Transverse colon (tissue), 4 donors: ENCODE measurements at regions not wholly inside any gene's neighbourhood (a gene's known extent, or its start where the extent isn't known, plus 50 kb on each side); places are given as distances from the start of the nearest gene placed in this dataset.

ENCODE experiments used
- DNase-seq: peaks from one replicate; pipeline ENCODE4 v3.0.0-alpha.2; 2019
- H3K27ac ChIP-seq, 4 donors: fragments of 200-600 bp; sonication (generic); 2 replicates each; pipeline ENCODE4 v1.5.1; 2016 to 2018; ENCODE audit warnings: inconsistent platforms in 4 of 4
- H3K27me3 ChIP-seq: fragments of 200-600 bp; sonication (generic); 2 replicates; pipeline ENCODE4 v1.5.1; 2017; ENCODE audit warnings: inconsistent platforms
- H3K36me3 ChIP-seq, 4 donors: fragments of 200-600 bp; sonication (generic); 2 replicates each; pipeline ENCODE4 v1.5.1; 2017 to 2019; ENCODE audit warnings: inconsistent platforms in 4 of 4
- H3K4me1 ChIP-seq, 4 donors: fragments of 200-600 bp; sonication (generic); 2 replicates each; pipeline ENCODE4 v1.5.1; 2017 to 2020; ENCODE audit warnings: inconsistent platforms in 4 of 4
- H3K4me3 ChIP-seq, 4 donors: fragments of 200-600 bp; sonication (generic); 1 replicate in 1 of 4; 2 replicates in 3 of 4; pipeline versions ENCODE4 v1.5.1 to v1.6.1; 2017 to 2019; ENCODE audit warnings: inconsistent platforms in 4 of 4
- H3K9me3 ChIP-seq, 2 donors: fragments of 200-600 bp; sonication (generic); 2 replicates each; pipeline ENCODE4 v1.5.1; 2017 to 2019; ENCODE audit warnings: inconsistent platforms in 2 of 2
- CTCF ChIP-seq, 5 experiments: fragments of 200-600 bp in 3 of 5; fragments of 450-650 bp in 2 of 5; sonication (generic) in 3 of 5; IDR thresholded peaks; 1 replicate in 2 of 5; 2 replicates in 3 of 5; pipeline ENCODE4 v1.5.1; 2016 to 2017; ENCODE audit warnings: antibody characterized with exemption in 5 of 5, inconsistent platforms in 3 of 5, mild to moderate bottlenecking in 2 of 5, moderate library complexity in 1 of 5
- EP300 ChIP-seq: sonication (generic); formaldehyde crosslinking; IDR thresholded peaks from one replicate; pipeline ENCODE4 v1.6.1; 2017; ENCODE audit warnings: antibody characterized with exemption, low read depth
- POLR2A ChIP-seq: fragments of 450-650 bp; IDR thresholded peaks from one replicate; pipeline ENCODE4 v1.6.1; 2016; ENCODE audit warnings: antibody characterized with exemption, mild to moderate bottlenecking, moderate library complexity
- POLR2AphosphoS5 ChIP-seq, 3 donors: sonication (generic); formaldehyde crosslinking; IDR thresholded peaks; one replicate each; pipeline ENCODE4 v1.6.1; 2016; ENCODE audit warnings: antibody characterized with exemption in 3 of 3
- WGBS, 2 donors: methylation state at CpG; one replicate each; pipeline ENCODE4 v1.1.5; 2018; ENCODE audit warnings: low coverage in 1 of 2; 5-methylcytosine and 5-hydroxymethylcytosine counted together
- in situ Hi-C, 4 donors: fragments of 200-750 bp; cut with MboI; loops; one replicate each; pipeline versions ENCODE4 v1.15.0 to v1.15.1; 2017; ENCODE audit warnings: low sequenced_read_pairs in 3 of 4, low pct_ligation_motif_present in 1 of 4, low pct_unique_long_range_greater_than_20kb in 1 of 4
- intact Hi-C: fragments of 100-400 bp; cut with DNase I; formaldehyde crosslinking; loops from one replicate; pipeline ENCODE4 v1.15.1; 2023; ENCODE audit warnings: low total_unique reads

GRCh38 chr15:60081976-60082375 is 77.9 kb downstream of the FOXB1 start:
- no peak for DNase-seq
- Histone ChIP-seq H3K36me3 (no peaks in the 10 kb centered on the region), H3K27me3 (peaks cover 2% of the 10 kb centered on the region), H3K4me1 (no peaks in the 10 kb centered on the region), H3K4me3 (no peak overlapping the region), H3K27ac (no peak overlapping the region), H3K9me3 (no peaks in the 10 kb centered on the region)
- intact Hi-C loops = no loop called here
- TF ChIP-seq POLR2AphosphoS5 (IDR thresholded peaks at IDR 0.05) = no peak
- TF ChIP-seq EP300 = no peak
- no peak for TF ChIP-seq POLR2A
- TF ChIP-seq CTCF (IDR thresholded peaks at IDR 0.05) = no peak
- 77 to 82% methylated on average over 3 of the region's 3 CpGs for WGBS, 2 donors
- in situ Hi-C loops = no loop called here

- Histone ChIP-seq H3K4me1 (no peaks in the 10 kb centered on the region), H3K9me3 (no peaks in the 10 kb centered on the region), H3K4me3 (no peak overlapping the region), H3K36me3 (no peaks in the 10 kb centered on the region), H3K27me3 (no peaks in the 10 kb centered on the region), H3K27ac (no peak overlapping the region)
- in situ Hi-C loops = no loop called here
- DNase-seq = no peak
- intact Hi-C loops = no loop called here
- WGBS, 2 donors = 69 to 70% methylated on average over 3 of the region's 3 CpGs
- TF ChIP-seq POLR2A = no peak
Observed at GRCh38 chr15:60083318-60083717, 79.2 kb downstream of the FOXB1 start.

- Histone ChIP-seq H3K4me3 (no peak overlapping the region), H3K27ac (no peak overlapping the region), H3K9me3 (no peaks in the 10 kb centered on the region), H3K27me3 (no peaks in the 10 kb centered on the region), H3K36me3 (no peaks in the 10 kb centered on the region), H3K4me1 (no peaks in the 10 kb centered on the region)
- intact Hi-C loops = no loop called here
- DNase-seq = no peak
- in situ Hi-C loops = no loop called here
- TF ChIP-seq CTCF (IDR thresholded peaks at IDR 0.05) (no peak), EP300 (no peak), POLR2AphosphoS5 (IDR thresholded peaks at IDR 0.05) (no peak), POLR2A (no peak)
- 78 to 82% methylated on average over 8 of the region's 8 CpGs for WGBS, 2 donors
Observed at GRCh38 chr15:60086681-60087429, 82.7 kb downstream of the FOXB1 start.

GRCh38 chr15:60087561-60087960 is 83.5 kb downstream of the FOXB1 start:
- TF ChIP-seq EP300 (no peak), POLR2AphosphoS5 (IDR thresholded peaks at IDR 0.05) (no peak), POLR2A (no peak), CTCF (IDR thresholded peaks at IDR 0.05) (no peak)
- intact Hi-C loops (no loop called here), in situ Hi-C loops (no loop called here)
- no peaks in the 10 kb centered on the region for H3K27me3 ChIP-seq
- H3K36me3 ChIP-seq = no peaks in the 10 kb centered on the region
- no peak for DNase-seq
- H3K27ac ChIP-seq = no peak overlapping the region
- no peak overlapping the region for H3K4me3 ChIP-seq
- H3K4me1 ChIP-seq = no peaks in the 10 kb centered on the region
- no peaks in the 10 kb centered on the region for H3K9me3 ChIP-seq

GRCh38 chr15:60090747-60091146 is 86.6 kb downstream of the FOXB1 start:
- no peak overlapping the region for H3K4me3 ChIP-seq
- H3K27me3 ChIP-seq = no peaks in the 10 kb centered on the region
- no peak for DNase-seq
- intact Hi-C loops (no loop called here), in situ Hi-C loops (no loop called here)
- TF ChIP-seq EP300 (no peak), POLR2AphosphoS5 (IDR thresholded peaks at IDR 0.05) (no peak), POLR2A (no peak), CTCF (IDR thresholded peaks at IDR 0.05) (no peak)
- 59 to 65% methylated on average over 2 to 3 of the region's 3 CpGs for WGBS, 2 donors
- H3K27ac ChIP-seq = no peak overlapping the region
- H3K4me1 ChIP-seq = peaks cover 0 to 5% (median 0%) of the 10 kb centered on the region in 4 donors
- no peaks in the 10 kb centered on the region for H3K36me3 ChIP-seq
- no peaks in the 10 kb centered on the region for H3K9me3 ChIP-seq
